Nephron progenitor cell (in vitro differentiated cells): ENCODE measurements at regions not wholly inside any gene's neighbourhood (a gene's known extent, or its start where the extent isn't known, plus 50 kb on each side); places are given as distances from the start of the nearest gene placed in this dataset.

Experiments
- DNase-seq: peaks from one replicate; pipeline ENCODE4 v3.0.0; 2021
- H3K27ac Mint-ChIP-seq: 2 replicates; pipeline ENCODE4 v1.8.0; 2021; ENCODE audit warnings: mild to moderate bottlenecking, moderate library complexity, mixed read lengths
- H3K27me3 Mint-ChIP-seq: 2 replicates; pipeline ENCODE4 v1.8.0; 2021; ENCODE audit warnings: mild to moderate bottlenecking, low read depth, mixed read lengths; ENCODE audit not compliant: poor library complexity
- H3K36me3 Mint-ChIP-seq: 2 replicates; pipeline ENCODE4 v1.8.0; 2021; ENCODE audit warnings: low read depth, mixed read lengths
- H3K4me1 Mint-ChIP-seq: 2 replicates; pipeline ENCODE4 v1.8.0; 2021; ENCODE audit warnings: mixed read lengths
- H3K4me3 Mint-ChIP-seq: 2 replicates; pipeline ENCODE4 v1.8.0; 2021; ENCODE audit warnings: mild to moderate bottlenecking, moderate library complexity, mixed read lengths
- H3K9me3 Mint-ChIP-seq: 2 replicates; pipeline ENCODE4 v1.8.0; 2021; ENCODE audit warnings: mild to moderate bottlenecking, moderate library complexity, mixed read lengths
- TF ChIP-seq, protein P1 (sequence below): fragments of 200-600 bp; sonication (generic); IDR thresholded peaks from 2 replicates; pipeline ENCODE4 v1.5.0; 2021; ENCODE audit warnings: antibody characterized with exemption

DNA sequence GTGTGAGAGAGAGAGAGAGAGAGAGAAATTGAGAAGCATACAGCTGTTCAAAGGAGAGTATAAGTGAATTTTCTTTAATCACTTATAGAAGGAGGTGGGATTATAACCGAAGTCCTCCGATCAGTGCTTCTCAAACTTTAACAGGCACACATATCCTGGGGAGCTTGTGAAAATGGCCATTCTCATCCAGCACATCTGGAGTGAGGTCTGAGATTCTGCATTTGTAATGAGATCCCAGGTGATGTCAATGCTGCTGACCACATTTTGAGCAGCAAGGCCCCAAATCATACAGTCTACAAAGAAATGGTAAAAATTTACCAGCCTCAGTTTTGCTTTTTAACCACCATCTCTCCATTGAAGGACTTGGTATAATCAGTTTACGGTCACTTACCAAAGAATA, 219.0 kb downstream of the PTEN start:
- DNase-seq: no peak
- Mint-ChIP-seq H3K4me1 (peaks cover 36% of the 10 kb centered on the region), H3K4me3 (no peak overlapping the region), H3K9me3 (no peaks in the 10 kb centered on the region), H3K27ac (no peak overlapping the region), H3K27me3 (no peaks in the 10 kb centered on the region), H3K36me3 (no peaks in the 10 kb centered on the region)
- TF ChIP-seq, protein P1, sequence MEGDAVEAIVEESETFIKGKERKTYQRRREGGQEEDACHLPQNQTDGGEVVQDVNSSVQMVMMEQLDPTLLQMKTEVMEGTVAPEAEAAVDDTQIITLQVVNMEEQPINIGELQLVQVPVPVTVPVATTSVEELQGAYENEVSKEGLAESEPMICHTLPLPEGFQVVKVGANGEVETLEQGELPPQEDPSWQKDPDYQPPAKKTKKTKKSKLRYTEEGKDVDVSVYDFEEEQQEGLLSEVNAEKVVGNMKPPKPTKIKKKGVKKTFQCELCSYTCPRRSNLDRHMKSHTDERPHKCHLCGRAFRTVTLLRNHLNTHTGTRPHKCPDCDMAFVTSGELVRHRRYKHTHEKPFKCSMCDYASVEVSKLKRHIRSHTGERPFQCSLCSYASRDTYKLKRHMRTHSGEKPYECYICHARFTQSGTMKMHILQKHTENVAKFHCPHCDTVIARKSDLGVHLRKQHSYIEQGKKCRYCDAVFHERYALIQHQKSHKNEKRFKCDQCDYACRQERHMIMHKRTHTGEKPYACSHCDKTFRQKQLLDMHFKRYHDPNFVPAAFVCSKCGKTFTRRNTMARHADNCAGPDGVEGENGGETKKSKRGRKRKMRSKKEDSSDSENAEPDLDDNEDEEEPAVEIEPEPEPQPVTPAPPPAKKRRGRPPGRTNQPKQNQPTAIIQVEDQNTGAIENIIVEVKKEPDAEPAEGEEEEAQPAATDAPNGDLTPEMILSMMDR: no peak

DNA sequence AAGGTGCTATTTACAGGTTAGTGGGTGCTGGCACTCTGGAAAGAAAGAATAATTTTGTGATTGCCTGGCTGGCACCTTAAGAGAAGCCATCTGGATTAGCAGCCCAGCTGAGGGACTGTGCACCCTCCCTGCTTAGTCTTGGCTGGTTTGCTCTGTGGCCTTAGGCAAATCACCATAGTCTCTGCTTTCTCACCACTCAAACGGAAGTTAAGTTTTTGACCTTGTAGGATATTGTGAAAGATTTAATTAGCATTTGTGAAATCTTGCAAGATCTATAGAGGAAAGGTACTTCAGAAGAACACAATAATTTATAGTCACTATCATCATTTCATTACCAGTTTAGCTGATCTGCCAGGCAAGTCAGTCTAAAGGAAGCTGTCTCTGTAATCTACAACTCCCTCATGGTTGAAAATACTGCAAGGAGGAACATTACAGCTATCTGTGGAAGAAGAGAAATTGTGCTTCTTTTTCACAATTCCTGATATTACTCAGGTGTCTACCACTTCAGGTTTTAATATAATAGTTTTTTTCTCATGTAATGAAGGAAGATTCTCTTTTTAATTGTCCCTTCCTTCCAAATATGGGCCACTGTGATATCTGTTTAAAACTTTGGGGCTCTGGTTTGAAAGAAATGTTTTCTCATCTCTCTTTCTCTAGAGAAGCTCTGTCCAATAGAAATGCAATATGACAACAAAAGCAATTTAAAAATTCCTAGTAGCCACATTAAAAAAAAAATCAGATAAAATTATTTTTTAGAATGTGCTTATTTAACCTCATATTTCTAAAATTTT, 219.6 kb downstream of the PTEN start:
- Mint-ChIP-seq H3K9me3 (no peaks in the 10 kb centered on the region), H3K4me3 (no peak overlapping the region), H3K36me3 (no peaks in the 10 kb centered on the region), H3K27me3 (no peaks in the 10 kb centered on the region), H3K4me1 (peaks cover 30% of the 10 kb centered on the region), H3K27ac (no peak overlapping the region)
- DNase-seq: no peak
- TF ChIP-seq, protein P1: no peak

DNA sequence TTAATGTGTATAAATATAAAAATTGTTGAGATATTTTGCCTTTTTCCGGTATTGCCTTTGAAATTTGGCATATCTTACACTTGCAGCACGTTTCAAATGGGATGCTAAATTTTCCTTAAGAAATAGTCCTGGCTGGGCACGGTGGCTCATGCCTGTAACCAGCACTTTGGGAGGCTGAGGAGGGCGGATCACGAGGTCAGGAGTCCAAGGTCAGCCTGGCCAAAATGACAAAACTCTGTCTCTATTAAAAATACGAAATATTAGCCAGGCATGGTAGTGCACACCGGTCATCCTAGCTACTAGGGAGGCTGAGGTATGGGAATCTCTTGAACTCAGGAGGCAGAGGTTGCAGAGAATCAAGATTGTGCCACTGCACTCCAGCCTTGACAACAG, 220.2 kb downstream of the PTEN start:
- TF ChIP-seq, protein P1: no peak
- no peaks in the 10 kb centered on the region for H3K9me3 Mint-ChIP-seq

DNA sequence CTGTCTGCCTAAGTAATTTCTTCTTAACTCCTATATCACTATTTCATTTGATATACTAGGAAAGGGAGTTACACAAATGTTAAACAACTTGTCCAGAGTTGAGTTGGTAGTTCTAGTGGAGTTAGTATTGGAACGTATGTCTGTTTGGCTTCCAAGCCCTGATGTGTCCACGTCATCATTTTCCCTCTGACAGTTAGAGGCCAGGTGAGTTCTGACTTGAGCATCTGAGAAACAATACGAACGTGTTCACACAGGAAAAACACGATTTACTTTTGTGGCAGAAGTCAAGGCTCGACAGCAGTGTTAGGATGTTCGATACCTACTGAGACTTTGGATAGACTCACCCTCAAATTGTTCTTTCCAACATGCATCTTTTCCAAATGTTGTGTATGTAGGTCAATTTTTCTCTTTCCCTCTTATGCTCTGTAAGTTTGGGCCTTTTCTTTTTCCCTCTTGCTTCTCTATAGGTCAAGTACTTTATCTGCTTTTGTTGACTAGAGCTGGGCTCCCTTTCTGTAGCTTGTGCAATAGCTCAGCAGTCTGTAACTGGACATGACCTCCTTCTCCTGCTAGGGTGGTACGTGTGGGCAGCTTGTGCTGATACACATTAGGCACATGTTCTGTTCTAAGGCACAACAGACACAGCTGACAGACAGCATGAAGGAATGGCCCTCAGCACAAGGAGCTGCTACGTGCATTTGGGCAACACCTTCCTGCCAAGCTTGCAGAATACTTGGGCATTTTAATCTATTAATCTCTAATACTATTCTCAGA, 222.9 kb downstream of the PTEN start:
- no peaks in the 10 kb centered on the region for H3K27me3 Mint-ChIP-seq
- no peak for DNase-seq
- peak overlapping the region; percentile 16 for H3K27ac Mint-ChIP-seq
- TF ChIP-seq, protein P1: no peak
- H3K4me3 Mint-ChIP-seq: no peak overlapping the region
- H3K36me3 Mint-ChIP-seq: no peaks in the 10 kb centered on the region
- H3K4me1 Mint-ChIP-seq: peaks cover 12% of the 10 kb centered on the region
- no peaks in the 10 kb centered on the region for H3K9me3 Mint-ChIP-seq

More for the DNA sequence above, 220.2 kb downstream of the PTEN start:
- H3K36me3 Mint-ChIP-seq: no peaks in the 10 kb centered on the region
- H3K4me1 Mint-ChIP-seq: peaks cover 29% of the 10 kb centered on the region
- H3K27ac Mint-ChIP-seq: no peak overlapping the region
- DNase-seq: no peak
- H3K4me3 Mint-ChIP-seq: no peak overlapping the region
- H3K27me3 Mint-ChIP-seq: no peaks in the 10 kb centered on the region

DNA sequence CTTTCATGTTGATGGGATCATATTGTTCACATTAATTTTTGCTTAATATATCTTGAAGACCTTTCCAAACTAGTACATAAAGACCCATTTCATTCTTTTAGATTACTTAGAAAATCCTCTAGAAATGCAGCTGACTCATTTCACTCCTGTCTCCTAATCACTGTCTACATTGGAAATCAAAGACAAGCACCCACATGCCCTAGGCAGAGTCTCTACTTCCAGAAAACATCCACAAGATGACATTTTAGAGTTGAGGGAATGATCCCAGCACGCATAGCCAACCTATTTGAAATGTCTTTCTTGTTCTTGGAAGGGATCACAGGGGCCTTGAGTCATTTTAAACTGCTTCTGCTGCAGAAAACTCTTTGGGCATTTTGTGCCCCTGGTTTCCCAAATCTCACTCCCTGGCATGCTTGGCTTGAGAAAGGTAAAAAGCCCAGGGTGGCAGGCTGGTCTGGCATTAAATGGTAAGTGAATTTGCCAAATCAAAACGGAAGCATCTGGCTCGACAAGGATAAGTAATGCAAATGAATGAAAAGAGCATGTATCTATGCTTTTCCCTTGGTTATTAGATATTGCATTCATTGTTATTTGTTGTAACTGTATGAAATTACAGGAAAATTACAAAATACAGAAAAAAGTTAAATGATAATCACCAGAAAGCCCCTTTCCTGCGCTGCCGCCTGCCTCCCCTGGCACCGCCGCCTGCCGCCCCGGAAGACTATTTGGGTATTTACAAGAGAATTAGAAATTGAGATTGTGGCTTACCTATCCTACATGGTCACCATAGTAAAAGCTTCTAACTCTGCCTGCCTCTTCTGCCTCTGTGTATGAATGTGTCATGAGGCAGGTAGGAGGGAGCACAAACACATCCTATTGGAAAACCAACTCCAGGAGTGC, 225.3 kb downstream of the PTEN start:
- H3K4me1 Mint-ChIP-seq: peaks cover 7% of the 10 kb centered on the region
- no peak for DNase-seq
- H3K36me3 Mint-ChIP-seq: no peaks in the 10 kb centered on the region
- no peaks in the 10 kb centered on the region for H3K27me3 Mint-ChIP-seq
- H3K9me3 Mint-ChIP-seq: no peaks in the 10 kb centered on the region
- H3K4me3 Mint-ChIP-seq: no peak overlapping the region
- TF ChIP-seq, protein P1: no peak
- no peak overlapping the region for H3K27ac Mint-ChIP-seq
